ENCODE measurements at regions not wholly inside any gene's neighbourhood (a gene's known extent, or its start where the extent isn't known, plus 50 kb on each side); places are given as distances from the start of the nearest gene placed in this dataset.
"Not testable (repeated sequence)": the region's sequence is repeated elsewhere in the genome, so short reads cannot be mapped to it uniquely, and the experiment has no call there.

GRCh38 chr21:6039224-6039623 lies 4482.2 kb upstream of the TPTE start:
- POLR2A ChIA-PET; H3K27me3 ChIP-seq (ENCODE audit: control insufficient read depth in 1 of 2, insufficient read depth in 2 of 2, low read length in 2 of 2); ATAC-seq; H2AFZ ChIP-seq (ENCODE audit: low read length); H3K9me3 ChIP-seq (ENCODE audit: low read length); FAIRE-seq; in situ Hi-C loops (cut with HindIII; ENCODE audit: extremely low pct_ligation_motif_present, low pct_unique_long_range_greater_than_20kb); H3K4me3 ChIP-seq (replicated peaks in 1 of 3; ENCODE audit: insufficient read depth in 1 of 3, low read depth in 2 of 3, low read length in 3 of 3); H3K9ac ChIP-seq (ENCODE audit: insufficient read depth, low read depth, low read length); CTCF ChIA-PET (ENCODE audit: low intra/inter-chr PET ratio, low total read pairs); DNase-seq (ENCODE audit: low spot score); H3K27ac ChIP-seq (ENCODE audit: extremely low read length, insufficient read depth, low read length); H4K20me1 ChIP-seq (ENCODE audit: insufficient read depth, low read length); H3K79me2 ChIP-seq (ENCODE audit: insufficient read depth, low read length); H3K36me3 ChIP-seq (replicated peaks in 1 of 2; ENCODE audit: control insufficient read depth in 1 of 2, insufficient read depth in 2 of 2, low read length in 2 of 2); H3K4me2 ChIP-seq (ENCODE audit: low read depth, low read length); BruUV-seq (replicated peaks); intact Hi-C loops (cut with micrococcal nuclease; ENCODE audit: unreplicated experiment); H3K4me1 ChIP-seq (ENCODE audit: insufficient read depth, low read length): not testable (repeated sequence)
- WGBS (ENCODE audit: low lambda C conversion rate) = no CpG with 5 or more reads among the region's 8 CpGs

GRCh38 chr21:6040095-6040494 lies 4481.3 kb upstream of the TPTE start:
- H3K79me2 ChIP-seq (ENCODE audit: insufficient read depth, low read length); H3K27ac ChIP-seq (ENCODE audit: extremely low read length, insufficient read depth, low read length); H3K4me2 ChIP-seq (ENCODE audit: low read depth, low read length); DNase-seq (ENCODE audit: low spot score); intact Hi-C loops (cut with micrococcal nuclease; ENCODE audit: unreplicated experiment); H3K9me3 ChIP-seq (ENCODE audit: low read length); H3K36me3 ChIP-seq (replicated peaks in 1 of 2; ENCODE audit: control insufficient read depth in 1 of 2, insufficient read depth in 2 of 2, low read length in 2 of 2); ATAC-seq; H3K4me1 ChIP-seq (ENCODE audit: insufficient read depth, low read length); H3K9ac ChIP-seq (ENCODE audit: insufficient read depth, low read depth, low read length); BruUV-seq (replicated peaks); in situ Hi-C loops (cut with HindIII; ENCODE audit: extremely low pct_ligation_motif_present, low pct_unique_long_range_greater_than_20kb); H3K4me3 ChIP-seq (replicated peaks in 1 of 3; ENCODE audit: insufficient read depth in 1 of 3, low read depth in 2 of 3, low read length in 3 of 3); POLR2A ChIA-PET; H2AFZ ChIP-seq (ENCODE audit: low read length); H3K27me3 ChIP-seq (ENCODE audit: control insufficient read depth in 1 of 2, insufficient read depth in 2 of 2, low read length in 2 of 2); H4K20me1 ChIP-seq (ENCODE audit: insufficient read depth, low read length); CTCF ChIA-PET (ENCODE audit: low intra/inter-chr PET ratio, low total read pairs); FAIRE-seq: not testable (repeated sequence)
- no CpG with 5 or more reads among the region's 7 CpGs for WGBS (ENCODE audit: low lambda C conversion rate)

- H4K20me1 ChIP-seq (ENCODE audit: insufficient read depth, low read length); H2AFZ ChIP-seq (ENCODE audit: low read length); H3K27me3 ChIP-seq (ENCODE audit: control insufficient read depth in 1 of 2, insufficient read depth in 2 of 2, low read length in 2 of 2); FAIRE-seq; DNase-seq (ENCODE audit: low spot score); in situ Hi-C loops (cut with HindIII; ENCODE audit: extremely low pct_ligation_motif_present, low pct_unique_long_range_greater_than_20kb); intact Hi-C loops (cut with micrococcal nuclease; ENCODE audit: unreplicated experiment); CTCF ChIA-PET (ENCODE audit: low intra/inter-chr PET ratio, low total read pairs); POLR2A ChIA-PET; H3K4me1 ChIP-seq (ENCODE audit: insufficient read depth, low read length); H3K9ac ChIP-seq (ENCODE audit: insufficient read depth, low read depth, low read length); H3K36me3 ChIP-seq (replicated peaks in 1 of 2; ENCODE audit: control insufficient read depth in 1 of 2, insufficient read depth in 2 of 2, low read length in 2 of 2); BruUV-seq (replicated peaks); H3K9me3 ChIP-seq (ENCODE audit: low read length); H3K79me2 ChIP-seq (ENCODE audit: insufficient read depth, low read length); H3K4me3 ChIP-seq (replicated peaks in 1 of 3; ENCODE audit: insufficient read depth in 1 of 3, low read depth in 2 of 3, low read length in 3 of 3); H3K4me2 ChIP-seq (ENCODE audit: low read depth, low read length); H3K27ac ChIP-seq (ENCODE audit: extremely low read length, insufficient read depth, low read length): not testable (repeated sequence)
- ATAC-seq = peak; percentile 85
- WGBS (ENCODE audit: low lambda C conversion rate) = no CpG with 5 or more reads among the region's 21 CpGs
Observed at GRCh38 chr21:6043430-6044275, 4477.7 kb upstream of the TPTE start.

- DNase-seq (ENCODE audit: low spot score); H3K27ac ChIP-seq (ENCODE audit: extremely low read length, insufficient read depth, low read length); H4K20me1 ChIP-seq (ENCODE audit: insufficient read depth, low read length); CTCF ChIA-PET (ENCODE audit: low intra/inter-chr PET ratio, low total read pairs); H3K36me3 ChIP-seq (replicated peaks in 1 of 2; ENCODE audit: control insufficient read depth in 1 of 2, insufficient read depth in 2 of 2, low read length in 2 of 2); H3K27me3 ChIP-seq (ENCODE audit: control insufficient read depth in 1 of 2, insufficient read depth in 2 of 2, low read length in 2 of 2); intact Hi-C loops (cut with micrococcal nuclease; ENCODE audit: unreplicated experiment); H2AFZ ChIP-seq (ENCODE audit: low read length); H3K9me3 ChIP-seq (ENCODE audit: low read length); H3K4me2 ChIP-seq (ENCODE audit: low read depth, low read length); H3K9ac ChIP-seq (ENCODE audit: insufficient read depth, low read depth, low read length); H3K79me2 ChIP-seq (ENCODE audit: insufficient read depth, low read length); H3K4me1 ChIP-seq (ENCODE audit: insufficient read depth, low read length); H3K4me3 ChIP-seq (replicated peaks in 1 of 3; ENCODE audit: insufficient read depth in 1 of 3, low read depth in 2 of 3, low read length in 3 of 3); in situ Hi-C loops (cut with HindIII; ENCODE audit: extremely low pct_ligation_motif_present, low pct_unique_long_range_greater_than_20kb); POLR2A ChIA-PET; FAIRE-seq; BruUV-seq (replicated peaks): not testable (repeated sequence)
- ATAC-seq = peak; percentile 21; the same call in 2 of the 3 replicates
- WGBS (ENCODE audit: low lambda C conversion rate) = no CpG with 5 or more reads among the region's 13 CpGs
Observed at GRCh38 chr21:6044695-6045094, 4476.7 kb upstream of the TPTE start.
